ENCODE measurements at regions not wholly inside any gene's neighbourhood (a gene's known extent, or its start where the extent isn't known, plus 50 kb on each side); places are given as distances from the start of the nearest gene placed in this dataset.
A peak's percentile ranks its signal among the peaks of the same experiment; 100 is the strongest.
"Not testable (repeated sequence)": the region's sequence is repeated elsewhere in the genome, so short reads cannot be mapped to it uniquely, and the experiment has no call there.

DNA sequence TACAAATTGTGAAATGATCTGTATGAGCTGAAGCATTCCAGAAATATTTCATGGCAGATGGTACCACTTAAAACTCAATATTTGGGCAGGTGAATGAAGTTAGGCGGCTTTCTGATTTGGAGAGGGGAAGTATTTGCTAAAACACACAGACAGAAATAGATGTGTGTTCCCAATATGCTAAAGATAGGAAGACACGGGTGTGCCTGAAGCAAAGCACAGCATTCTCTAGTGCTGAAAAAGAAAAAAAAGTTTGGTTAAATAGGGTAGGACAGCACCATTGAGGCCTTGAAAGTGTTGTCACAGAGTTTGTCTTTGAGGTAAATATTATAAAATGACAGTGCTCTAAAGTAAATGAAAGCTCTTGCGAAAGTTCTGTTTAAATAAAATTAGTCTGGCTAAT is 252.2 kb upstream of the HSF2 start:
- FAIRE-seq: no peak
- no peak for DNase-seq (ENCODE audit: low spot score)

GRCh38 chr6:122151066-122151465 is 248.4 kb upstream of the HSF2 start:
- DNase-seq (ENCODE audit: low spot score) (no peak), FAIRE-seq (no peak)

DNA sequence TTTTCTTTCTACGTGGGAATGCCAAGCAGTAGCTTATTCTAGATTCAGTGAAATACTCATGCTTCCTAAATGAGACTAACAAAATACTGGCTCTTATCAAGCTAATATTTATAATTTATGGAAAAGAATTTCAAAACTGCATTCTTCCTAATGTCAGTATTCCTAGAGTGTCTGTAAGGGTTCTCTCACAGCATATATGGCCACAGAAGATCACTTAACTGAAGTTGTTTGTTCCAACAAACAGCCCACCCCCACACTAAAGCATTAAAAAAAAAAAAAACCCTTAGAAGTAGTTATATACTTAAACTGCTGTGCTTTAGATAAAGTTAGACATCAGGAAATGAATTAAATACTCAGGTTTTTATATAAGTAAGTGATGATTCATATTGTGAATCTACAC is 247.7 kb upstream of the HSF2 start:
- no peak for FAIRE-seq

DNA sequence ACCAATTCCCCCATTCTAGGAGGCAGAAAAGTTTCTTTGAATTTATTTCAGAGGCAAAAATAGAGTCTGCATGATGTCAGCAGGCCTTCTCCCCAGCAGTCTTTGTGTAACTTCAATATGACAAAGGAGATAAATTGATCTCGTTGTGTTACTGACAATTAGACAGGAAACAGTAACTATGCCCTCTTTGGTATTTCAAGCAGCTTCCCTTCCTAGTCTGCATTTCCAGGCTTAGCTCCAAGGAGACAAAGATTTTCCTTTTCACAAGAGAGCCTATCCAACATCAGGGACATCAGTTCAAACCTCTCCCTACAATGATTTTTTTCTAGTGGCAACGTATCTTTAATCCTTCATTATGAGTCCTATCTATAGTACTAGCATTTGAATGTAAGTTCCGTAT is 245.9 kb upstream of the HSF2 start:
- DNase-seq (ENCODE audit: low spot score): no peak
- FAIRE-seq: no peak

More for the DNA sequence above, 247.7 kb upstream of the HSF2 start:
- no peak for DNase-seq (ENCODE audit: low spot score)

GRCh38 chr6:122154155-122154554 is 245.3 kb upstream of the HSF2 start:
- FAIRE-seq: no peak
- no peak for DNase-seq (ENCODE audit: low spot score)

DNA sequence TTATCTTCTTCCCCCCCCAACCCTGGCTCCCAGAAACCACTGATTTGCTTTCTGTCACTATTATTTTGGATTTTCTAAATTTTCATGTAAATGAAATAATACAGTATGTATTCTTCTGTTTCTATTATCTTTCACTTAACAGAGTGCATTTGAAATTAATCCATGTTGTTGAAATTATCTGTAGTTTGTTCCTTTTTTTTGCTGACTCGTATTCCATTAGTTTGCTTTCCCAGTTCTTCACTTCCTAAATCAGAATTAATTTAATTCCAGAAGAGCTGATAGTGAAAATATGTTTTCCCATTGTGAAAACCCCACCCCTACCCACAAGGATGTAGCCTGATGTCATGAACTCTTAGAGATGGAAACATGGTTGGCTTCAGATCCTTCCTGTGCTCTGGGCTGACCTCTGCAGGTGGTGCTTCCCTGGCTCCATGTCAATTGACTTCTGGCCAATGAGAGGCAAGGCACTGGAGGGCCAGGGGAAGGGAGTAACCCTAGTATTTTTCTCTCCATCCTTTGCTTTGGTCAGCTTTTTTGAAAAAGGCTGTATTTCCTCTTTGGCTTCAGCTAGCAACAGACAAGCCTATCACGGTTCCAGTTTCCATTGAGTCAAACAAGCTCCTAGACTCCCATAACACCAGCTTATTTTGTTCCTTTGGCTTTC is 244.4 kb upstream of the HSF2 start:
- DNase-seq (ENCODE audit: low spot score): peak; percentile 2
- FAIRE-seq: no peak

DNA sequence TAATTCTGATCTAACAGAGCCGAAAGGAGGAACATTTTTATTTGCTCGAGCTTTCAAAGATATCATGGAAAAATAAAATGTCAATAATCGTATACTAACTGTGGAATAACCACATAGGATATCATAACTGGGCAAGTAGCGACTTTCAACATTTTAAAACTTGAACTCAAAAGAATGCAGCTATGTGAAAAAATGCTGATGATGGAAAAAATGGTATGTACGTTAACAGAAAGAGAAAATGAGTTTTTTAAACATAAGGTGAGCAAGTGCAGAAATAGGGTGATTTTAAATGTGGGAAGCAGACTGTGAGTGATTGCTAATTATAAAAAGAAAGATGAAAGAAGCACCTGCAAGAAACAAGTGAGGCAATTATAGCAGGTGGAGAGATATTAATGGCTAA is 238.3 kb upstream of the HSF2 start:
- DNase-seq (ENCODE audit: low spot score) (no peak), FAIRE-seq (no peak)

DNA sequence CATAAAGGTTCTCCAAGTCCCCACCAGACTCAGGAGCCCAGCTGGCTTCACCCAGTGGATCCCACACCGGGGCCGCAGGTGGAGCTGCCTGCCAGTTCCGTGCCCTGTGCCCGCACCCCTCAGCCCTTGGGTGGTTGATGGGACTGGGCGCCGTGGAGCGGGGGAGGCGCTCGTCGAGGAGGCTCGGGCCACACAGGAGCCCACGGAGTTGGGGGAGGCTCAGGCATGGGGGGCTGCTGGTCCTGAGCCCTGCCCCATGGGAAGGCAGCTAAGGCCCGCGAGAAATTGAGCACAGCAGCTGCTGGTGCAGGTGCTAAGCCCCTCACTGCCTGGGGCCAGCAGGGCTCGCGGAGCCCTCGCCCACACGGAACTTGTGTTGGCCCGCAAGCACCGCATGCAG is 234.4 kb upstream of the HSF2 start:
- FAIRE-seq (no peak), DNase-seq (ENCODE audit: low spot score) (no peak)

DNA sequence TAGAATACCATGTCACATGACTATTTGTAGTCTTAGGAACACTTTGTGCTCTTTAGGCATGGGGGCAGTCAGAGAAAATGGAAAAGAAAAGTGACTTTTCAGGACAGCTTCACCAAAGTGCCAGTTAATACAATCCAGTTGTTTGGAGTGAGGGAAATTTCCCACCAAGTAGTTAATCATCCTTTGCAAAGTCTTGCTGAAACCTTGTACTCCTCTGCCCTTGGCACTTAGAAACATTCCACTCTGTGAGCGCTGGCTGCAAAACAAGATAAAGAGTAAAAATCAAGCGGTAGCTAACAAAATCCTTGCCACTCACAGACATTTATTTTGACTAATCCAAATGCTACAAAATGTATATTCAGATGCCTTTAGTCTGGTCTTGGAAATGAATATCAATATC is 229.2 kb upstream of the HSF2 start:
- DNase-seq (ENCODE audit: low spot score) (no peak), FAIRE-seq (no peak)

- FAIRE-seq: no peak
Measured at GRCh38 chr6:122178988-122179387, 220.5 kb upstream of the HSF2 start.

GRCh38 chr6:122180132-122180531 is 219.3 kb upstream of the HSF2 start:
- no peak for FAIRE-seq
- DNase-seq (ENCODE audit: low spot score): no peak

More at GRCh38 chr6:122178988-122179387, 220.5 kb upstream of the HSF2 start:
- DNase-seq (ENCODE audit: low spot score): no peak

- no peak for FAIRE-seq
- DNase-seq (ENCODE audit: low spot score): no peak
Measured at GRCh38 chr6:122182061-122182460, 217.4 kb upstream of the HSF2 start.

DNA sequence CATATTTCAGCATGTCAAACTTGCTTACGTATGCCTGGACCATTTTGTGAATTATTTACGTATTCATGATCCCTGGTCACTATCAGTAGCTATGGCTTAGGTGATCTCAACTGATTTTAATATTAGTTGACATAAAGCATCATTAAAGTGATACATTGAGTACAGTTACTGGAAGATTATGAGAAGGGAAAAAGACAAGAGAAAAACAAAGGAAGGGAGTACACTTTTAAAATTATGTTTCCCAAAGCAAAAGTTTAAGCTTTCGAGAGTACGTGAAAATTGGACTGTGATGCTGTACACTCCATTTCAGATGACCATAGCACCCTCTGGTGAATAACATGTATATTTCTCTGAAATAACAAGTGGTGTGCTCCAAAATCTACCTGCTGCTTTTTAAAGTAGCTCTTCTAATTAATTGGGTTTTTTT is 215.0 kb upstream of the HSF2 start:
- DNase-seq (ENCODE audit: low spot score): peak; percentile 26
- no peak for FAIRE-seq

DNA sequence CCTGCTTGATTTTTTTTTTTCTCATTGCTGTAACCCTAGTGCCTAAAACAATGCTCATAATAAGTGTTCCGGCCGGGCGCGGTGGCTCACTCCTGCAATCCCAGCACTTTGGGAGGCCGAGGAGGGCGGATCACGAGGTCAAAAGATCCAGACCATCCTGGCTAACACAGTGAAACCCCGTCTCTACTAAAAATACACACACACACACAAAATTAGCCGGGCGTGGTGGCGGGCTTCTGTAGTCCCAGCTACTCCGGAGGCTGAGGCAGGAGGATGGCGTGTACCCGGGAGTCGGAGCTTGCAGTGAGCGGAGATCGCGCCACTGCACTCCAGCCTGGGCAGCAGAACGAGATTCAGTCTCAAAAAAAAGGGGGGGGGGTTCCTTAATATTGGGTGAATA is 214.0 kb upstream of the HSF2 start:
- not testable (repeated sequence) for FAIRE-seq

GRCh38 chr6:122187186-122187585 is 212.3 kb upstream of the HSF2 start:
- DNase-seq (ENCODE audit: low spot score) (no peak), FAIRE-seq (no peak)

More for the DNA sequence above, 214.0 kb upstream of the HSF2 start:
- not testable (repeated sequence) for DNase-seq (ENCODE audit: low spot score)

GRCh38 chr6:122198922-122199321 is 200.5 kb upstream of the HSF2 start:
- no peak for FAIRE-seq
- DNase-seq (ENCODE audit: low spot score): no peak

- DNase-seq (ENCODE audit: low spot score): no peak
- FAIRE-seq: no peak
Measured at GRCh38 chr6:122200440-122200839, 199.0 kb upstream of the HSF2 start.

- FAIRE-seq (no peak), DNase-seq (ENCODE audit: low spot score) (peak; percentile 11)
Measured at GRCh38 chr6:122202576-122203137, 196.8 kb upstream of the HSF2 start.

GRCh38 chr6:122207061-122207460 is 192.4 kb upstream of the HSF2 start:
- FAIRE-seq (no peak), DNase-seq (ENCODE audit: low spot score) (no peak)

- FAIRE-seq (no peak), DNase-seq (ENCODE audit: low spot score) (no peak)
Measured at GRCh38 chr6:122207794-122208193, 191.7 kb upstream of the HSF2 start.

- FAIRE-seq: no peak
- no peak for DNase-seq (ENCODE audit: low spot score)
Measured at GRCh38 chr6:122214605-122215318, 184.7 kb upstream of the HSF2 start.

- DNase-seq (ENCODE audit: low spot score) (no peak), FAIRE-seq (no peak)
Measured at GRCh38 chr6:122220254-122220653, 179.2 kb upstream of the HSF2 start.

DNA sequence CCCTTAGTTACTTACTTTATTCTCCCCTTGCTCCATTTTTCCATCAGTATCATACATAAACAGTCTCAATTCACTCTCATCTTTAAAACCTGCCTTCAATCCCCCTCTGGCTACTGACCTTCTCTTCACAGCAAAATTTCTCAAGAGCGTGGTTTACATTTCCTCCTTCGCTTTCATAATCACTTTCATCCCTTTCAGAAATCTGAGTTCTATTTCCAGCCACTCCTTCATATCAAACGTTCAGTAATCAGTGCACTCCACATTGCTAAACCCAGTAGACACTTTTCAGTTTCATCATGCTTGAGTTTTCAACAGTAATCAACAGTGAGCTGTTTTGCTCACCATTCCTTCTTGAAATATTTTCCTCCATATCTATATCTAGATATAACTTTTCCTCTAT is 176.7 kb upstream of the HSF2 start:
- no peak for FAIRE-seq
- no peak for DNase-seq (ENCODE audit: low spot score)

Data from urothelium cell line (cell line).